ENCODE measurements at regions not wholly inside any gene's neighbourhood (a gene's known extent, or its start where the extent isn't known, plus 50 kb on each side); places are given as distances from the start of the nearest gene placed in this dataset.

DNA sequence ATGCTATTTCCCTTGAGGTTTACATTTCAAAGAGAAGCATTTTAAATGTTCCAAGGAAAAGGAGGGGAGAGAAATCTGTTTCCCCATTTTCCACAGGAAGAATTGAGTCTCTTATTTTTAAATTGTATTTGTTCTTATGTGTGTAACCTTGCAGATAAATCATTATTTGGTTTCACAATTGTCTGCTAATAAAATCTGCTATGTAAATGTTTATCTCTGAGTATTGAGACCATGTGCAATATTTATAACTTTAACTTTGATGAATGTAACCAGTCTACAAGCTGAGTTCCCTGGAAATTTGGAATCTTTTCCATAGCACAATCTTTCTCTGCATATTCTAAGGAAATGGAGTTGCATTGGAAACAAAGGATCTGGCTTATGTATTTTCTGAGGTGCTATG, 209.6 kb downstream of the PTBP2 start:
- TF ChIP-seq POLR2A (IDR thresholded peaks at IDR 0.05; ENCODE audit: low read depth, low read length) = no peak
- DNase-seq (ENCODE audit: insufficient read length, low spot score) = no peak
- FAIRE-seq = no peak

DNA sequence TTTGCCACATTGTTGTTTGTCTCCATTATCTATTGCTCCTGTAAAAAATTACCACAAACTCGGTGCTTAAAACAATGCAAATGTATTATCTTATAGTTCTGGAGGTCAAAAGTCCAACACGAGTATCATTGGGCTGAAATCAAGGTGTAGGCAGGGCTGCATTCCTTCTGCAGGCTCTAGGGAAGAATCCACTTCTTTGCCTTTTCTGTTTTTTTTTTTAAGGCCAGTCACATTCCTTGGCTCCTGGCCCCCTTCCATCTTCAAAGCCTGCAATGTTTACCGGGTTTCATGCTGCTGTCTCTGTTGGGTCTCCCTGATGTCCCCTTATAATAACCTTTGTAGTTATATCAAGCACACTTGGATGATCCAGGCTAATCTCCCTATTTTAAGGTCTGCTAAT, 212.7 kb downstream of the PTBP2 start:
- FAIRE-seq = no peak
- no peak for TF ChIP-seq POLR2A (IDR thresholded peaks at IDR 0.05; ENCODE audit: low read depth, low read length)
- DNase-seq (ENCODE audit: insufficient read length, low spot score) = no peak

DNA sequence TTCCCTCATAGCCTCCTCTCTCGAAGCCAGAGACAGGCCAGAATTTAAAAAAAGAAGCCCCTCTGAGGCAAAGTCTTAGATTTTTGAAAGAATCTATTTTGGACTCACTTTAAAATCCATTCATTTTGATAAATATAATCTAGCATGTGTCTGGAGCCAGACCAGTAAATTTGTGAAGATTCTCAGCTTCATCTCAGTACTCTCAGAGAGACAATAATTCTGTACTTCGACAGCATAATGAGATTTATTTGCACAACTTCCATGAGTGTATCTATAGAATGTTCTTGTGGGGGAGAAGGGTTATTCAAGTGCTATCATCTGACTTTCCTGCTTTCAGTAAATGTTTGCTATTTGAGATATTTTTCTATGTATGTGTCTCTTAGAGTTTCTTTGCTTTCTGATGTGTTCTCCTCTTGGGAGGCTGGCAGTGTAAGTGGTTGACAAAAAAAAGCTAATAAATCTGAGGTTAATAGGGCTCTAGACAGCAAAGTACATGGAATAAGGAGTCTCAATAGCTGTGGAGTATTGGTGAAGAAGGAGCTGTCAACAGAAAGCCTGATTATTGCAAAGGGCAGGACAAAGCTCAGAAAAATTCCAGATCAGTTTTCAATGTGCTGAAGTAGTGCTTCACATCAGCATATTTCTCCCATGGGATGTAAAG, 223.0 kb downstream of the PTBP2 start:
- FAIRE-seq = no peak
- no peak for TF ChIP-seq POLR2A (IDR thresholded peaks at IDR 0.05; ENCODE audit: low read depth, low read length)
- no peak for DNase-seq (ENCODE audit: insufficient read length, low spot score)

DNA sequence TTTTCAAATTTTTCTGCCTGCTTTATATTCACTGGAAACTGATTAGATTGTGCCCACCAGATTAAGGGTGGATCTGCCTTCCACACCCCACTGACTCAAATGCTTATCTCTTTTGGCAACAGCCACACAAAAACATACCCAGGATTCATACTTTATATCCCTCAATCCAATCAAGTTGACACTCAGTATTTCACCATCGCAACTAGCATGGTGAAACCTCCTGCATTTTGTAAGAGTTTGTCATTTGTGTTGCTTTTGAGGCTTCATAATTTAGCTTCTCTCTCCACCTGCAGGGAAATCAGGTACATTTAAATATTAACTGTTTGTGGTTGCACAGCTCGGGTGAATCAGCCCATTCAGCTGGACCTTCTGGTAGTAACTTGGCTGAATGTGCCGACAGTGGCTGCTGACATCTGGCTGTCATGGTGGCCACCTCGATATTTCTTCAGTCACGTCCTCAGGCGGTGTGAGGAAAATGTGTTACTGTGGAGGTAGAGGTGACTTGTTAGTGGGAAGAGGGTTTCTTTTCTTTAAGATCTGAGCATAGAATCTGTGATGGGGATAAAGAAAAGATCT, 224.0 kb downstream of the PTBP2 start:
- TF ChIP-seq POLR2A (IDR thresholded peaks at IDR 0.05; ENCODE audit: low read depth, low read length) = no peak
- DNase-seq (ENCODE audit: insufficient read length, low spot score) (no peak), FAIRE-seq (no peak)

DNA sequence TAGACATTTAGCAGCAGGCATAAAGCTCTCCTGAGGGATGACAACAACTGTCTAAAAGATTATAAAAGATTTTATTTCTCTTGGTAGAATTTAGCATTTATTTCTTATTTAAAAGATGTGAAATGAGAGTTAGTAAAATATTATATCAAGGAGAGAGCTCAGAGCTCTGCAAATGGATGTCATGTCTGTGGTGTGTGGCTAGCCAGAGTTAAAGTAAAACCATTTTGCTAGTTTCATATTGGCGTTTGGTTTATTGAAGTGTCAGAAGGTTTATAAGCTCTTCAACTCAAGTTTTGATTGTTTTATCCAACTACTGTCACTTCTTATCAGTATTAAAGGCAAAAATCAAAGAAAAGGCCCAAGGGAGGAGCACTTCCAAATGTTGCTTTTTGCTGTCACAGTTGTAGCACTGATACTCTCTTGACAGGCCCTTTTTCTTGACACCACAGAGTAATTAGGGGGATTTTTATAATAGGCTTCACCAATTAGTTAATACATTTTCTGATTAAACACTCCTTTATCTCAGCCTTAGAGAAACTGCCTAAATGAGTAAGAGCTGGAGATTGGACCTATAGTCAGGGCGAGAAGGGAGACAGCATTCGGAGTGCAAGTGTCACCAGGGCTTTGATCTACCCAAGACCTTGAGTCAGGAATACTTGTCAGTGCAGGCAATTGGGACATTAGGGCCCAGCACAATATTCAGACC, 233.9 kb downstream of the PTBP2 start:
- DNase-seq (ENCODE audit: insufficient read length, low spot score) = no peak
- TF ChIP-seq POLR2A (IDR thresholded peaks at IDR 0.05; ENCODE audit: low read depth, low read length) = no peak
- FAIRE-seq = no peak

DNA sequence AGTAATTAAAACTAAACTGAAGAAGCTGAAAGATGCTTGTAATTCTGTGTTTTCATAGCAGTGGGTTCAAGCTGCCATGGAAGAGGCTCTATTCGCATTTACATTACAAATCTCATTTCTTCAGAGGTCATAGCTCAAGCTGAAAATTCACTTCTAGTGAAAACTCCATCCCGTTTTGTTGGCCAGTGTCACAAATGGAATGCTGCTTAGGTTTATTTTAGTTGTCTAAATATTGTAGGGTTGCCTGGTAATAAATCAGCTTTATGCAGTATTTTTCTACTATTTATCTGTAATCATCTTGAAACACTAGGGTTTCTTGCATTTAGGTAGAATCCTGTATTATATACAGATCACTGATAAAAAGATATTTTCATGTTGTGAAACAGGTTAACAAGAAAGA, 240.6 kb downstream of the PTBP2 start:
- DNase-seq (ENCODE audit: insufficient read length, low spot score) (no peak), FAIRE-seq (no peak)
- TF ChIP-seq POLR2A (IDR thresholded peaks at IDR 0.05; ENCODE audit: low read depth, low read length) = no peak

DNA sequence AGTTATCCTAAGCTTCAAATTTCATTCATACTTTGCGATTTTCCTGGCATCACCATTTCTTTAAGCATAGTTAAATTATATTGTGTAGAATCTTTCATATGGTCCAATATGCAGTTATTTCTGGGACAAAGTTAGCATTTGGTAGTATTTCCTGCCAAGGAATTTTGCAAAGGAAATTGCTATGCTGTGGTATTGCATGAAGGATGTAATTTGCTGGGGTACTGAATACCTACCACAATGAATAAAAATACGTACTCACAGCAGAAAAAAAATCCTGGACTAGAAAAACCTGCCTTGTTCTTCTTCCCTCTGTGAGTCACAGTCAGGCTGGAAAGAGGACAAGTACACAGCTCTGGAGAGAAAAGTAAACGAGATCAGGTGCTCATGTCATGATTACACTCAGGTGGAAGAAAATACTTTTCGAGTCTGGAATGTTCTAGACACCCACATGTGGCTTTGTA, 241.2 kb downstream of the PTBP2 start:
- TF ChIP-seq POLR2A (IDR thresholded peaks at IDR 0.05; ENCODE audit: low read depth, low read length) = no peak
- no peak for FAIRE-seq
- no peak for DNase-seq (ENCODE audit: insufficient read length, low spot score)

DNA sequence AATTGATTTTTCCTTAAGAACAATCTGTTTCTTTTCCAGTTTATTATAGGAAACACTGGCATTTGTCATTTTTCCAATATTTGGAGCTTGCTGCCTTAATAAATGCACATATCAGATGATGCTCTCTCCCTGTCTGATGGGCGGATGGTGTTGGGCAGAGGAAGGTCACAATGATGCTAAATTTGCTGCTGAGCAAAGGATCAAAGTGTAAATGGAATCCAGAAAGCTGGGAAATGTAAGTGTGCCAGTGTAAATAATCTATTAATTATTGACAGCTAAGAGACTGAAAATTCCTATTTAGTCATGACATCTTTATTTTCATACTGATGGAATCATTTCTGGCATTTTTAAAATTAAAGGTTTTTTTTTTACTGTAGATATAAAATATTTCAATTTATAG, 243.2 kb downstream of the PTBP2 start:
- TF ChIP-seq POLR2A (IDR thresholded peaks at IDR 0.05; ENCODE audit: low read depth, low read length) = no peak
- no peak for FAIRE-seq
- no peak for DNase-seq (ENCODE audit: insufficient read length, low spot score)

DNA sequence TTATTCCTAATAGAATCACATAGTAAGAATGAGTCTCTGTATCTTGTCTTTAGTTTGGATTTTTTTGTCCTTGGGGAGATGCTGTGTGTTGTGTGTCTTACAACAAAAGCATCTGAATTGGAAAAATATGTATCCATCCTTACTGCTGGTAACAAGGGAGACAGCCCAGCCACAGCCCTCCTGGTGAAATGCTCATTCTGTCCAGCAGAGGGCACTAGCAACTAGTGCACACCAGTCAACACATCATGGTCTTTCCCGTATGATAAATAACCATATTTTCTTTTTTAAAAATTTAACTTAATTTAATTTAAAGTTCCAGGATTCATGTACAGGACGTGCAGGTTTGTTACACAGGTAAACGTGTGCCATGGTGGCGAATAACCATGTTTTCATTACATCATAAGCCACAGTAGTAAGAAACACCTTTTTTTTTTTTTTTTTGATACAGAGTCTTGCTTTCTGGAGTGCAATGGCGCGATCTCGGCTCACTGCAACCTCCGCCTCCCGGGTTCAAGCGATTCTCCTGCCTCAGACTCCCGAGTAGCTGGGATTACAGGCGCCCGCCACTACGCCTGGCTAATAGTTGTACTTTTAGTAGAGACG, 245.1 kb downstream of the PTBP2 start:
- no peak for TF ChIP-seq POLR2A (IDR thresholded peaks at IDR 0.05; ENCODE audit: low read depth, low read length)
- FAIRE-seq = peak; percentile 96
- peak; percentile 18 for DNase-seq (ENCODE audit: insufficient read length, low spot score)

DNA sequence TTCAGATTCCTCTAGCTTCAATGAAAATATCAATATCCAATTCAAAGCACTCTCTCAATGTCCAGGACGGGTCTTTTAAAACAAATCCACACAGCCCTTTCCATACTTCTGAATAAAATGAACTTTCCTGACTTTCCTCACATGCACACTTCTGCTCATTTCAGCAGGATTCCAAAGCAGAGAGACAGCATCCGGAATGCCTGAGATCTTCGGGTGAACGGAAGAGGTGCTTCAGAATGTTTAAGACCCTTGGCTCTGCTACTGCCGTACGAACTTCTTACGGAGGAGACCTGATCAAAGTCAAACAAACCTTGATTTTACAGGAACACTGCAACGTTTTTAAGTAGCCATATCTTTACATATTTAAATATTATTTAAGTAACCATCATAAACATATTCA, 245.7 kb downstream of the PTBP2 start:
- DNase-seq (ENCODE audit: insufficient read length, low spot score) (no peak), FAIRE-seq (no peak)
- no peak for TF ChIP-seq POLR2A (IDR thresholded peaks at IDR 0.05; ENCODE audit: low read depth, low read length)

DNA sequence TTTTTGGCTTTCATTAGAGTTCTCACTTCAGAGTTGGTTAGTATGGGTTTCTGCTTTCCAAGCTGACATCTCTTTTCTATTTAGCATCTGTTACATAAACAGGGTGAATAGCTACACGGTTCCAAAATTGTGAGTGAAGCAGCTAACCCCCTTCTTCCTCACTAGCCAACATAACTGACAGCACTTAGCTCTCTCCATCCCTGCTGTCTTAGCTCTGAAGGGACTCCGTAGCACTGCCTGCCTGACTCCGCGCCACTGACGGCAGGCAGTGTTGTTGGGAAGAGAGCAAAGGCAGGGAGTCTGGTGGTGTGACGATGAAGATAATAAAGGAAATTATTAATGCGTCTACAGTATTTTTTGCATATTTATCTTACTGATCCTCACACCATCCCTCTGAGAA, 247.0 kb downstream of the PTBP2 start:
- no peak for TF ChIP-seq POLR2A (IDR thresholded peaks at IDR 0.05; ENCODE audit: low read depth, low read length)
- FAIRE-seq (no peak), DNase-seq (ENCODE audit: insufficient read length, low spot score) (no peak)

DNA sequence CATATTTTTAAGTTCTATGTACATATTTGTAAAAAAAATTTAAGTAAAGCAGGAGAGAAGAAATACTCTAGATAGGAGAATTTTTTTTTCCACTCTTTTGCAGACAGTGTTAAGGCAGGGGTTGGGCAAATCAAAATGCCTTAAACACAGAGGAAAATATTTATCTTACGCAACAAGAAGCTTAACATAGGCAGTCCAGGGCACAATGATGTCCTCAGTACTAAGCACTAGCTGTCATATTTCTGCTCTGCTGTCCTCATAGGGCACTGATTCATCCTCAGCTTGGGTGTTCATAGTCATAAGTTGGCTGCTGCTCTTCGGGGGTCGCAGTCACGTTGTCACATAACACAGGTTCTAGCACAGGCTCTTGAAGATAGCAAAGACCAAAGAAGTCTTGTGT, 247.4 kb downstream of the PTBP2 start:
- FAIRE-seq (no peak), DNase-seq (ENCODE audit: insufficient read length, low spot score) (no peak)
- TF ChIP-seq POLR2A (IDR thresholded peaks at IDR 0.05; ENCODE audit: low read depth, low read length) = no peak

DNA sequence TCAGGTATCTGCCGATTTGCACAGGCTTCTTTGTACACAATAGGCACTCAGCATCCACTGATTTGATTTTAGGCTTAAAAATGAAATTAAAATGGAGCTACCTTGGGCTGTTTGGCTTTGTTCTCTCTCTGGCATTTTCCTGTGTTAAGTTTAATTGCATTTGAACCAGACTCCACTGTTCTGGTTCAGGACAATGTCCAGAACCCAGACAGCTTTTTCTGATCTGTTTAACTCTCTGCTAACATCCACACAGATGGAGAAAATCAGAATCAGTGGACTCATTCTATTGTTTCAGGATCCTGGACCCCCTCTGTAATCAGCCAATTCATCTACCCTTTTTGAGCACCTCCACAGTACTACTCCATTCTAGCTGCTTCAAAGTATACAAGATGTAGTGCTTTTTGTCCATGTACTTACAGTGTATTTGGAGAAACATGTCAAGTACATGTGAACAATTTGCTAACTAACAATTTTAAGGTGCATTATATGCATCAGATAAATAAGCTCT, 248.1 kb downstream of the PTBP2 start:
- TF ChIP-seq POLR2A (IDR thresholded peaks at IDR 0.05; ENCODE audit: low read depth, low read length) = no peak
- FAIRE-seq (no peak), DNase-seq (ENCODE audit: insufficient read length, low spot score) (no peak)

DNA sequence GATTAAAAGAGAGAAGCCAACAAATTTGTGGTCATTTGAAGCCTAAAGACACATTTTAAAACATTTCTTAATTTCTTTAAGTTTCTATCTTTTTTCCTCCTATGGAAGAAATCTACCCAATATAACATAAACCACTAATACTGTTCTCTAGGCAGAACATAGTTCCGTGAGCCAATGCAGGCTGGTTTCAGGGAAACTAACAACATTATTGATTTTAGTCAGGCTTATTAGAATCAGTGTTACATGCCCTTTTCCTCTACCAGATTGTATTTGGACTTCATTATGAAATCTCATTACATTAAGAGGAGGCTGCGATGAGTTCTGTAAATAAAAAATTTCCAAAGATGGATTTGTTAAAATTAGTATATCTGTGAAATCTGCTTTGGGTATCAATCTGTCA, 249.9 kb downstream of the PTBP2 start:
- no peak for TF ChIP-seq POLR2A (IDR thresholded peaks at IDR 0.05; ENCODE audit: low read depth, low read length)
- DNase-seq (ENCODE audit: insufficient read length, low spot score) (no peak), FAIRE-seq (no peak)
